HEK293 (cell line): ENCODE measurements at regions not wholly inside any gene's neighbourhood (a gene's known extent, or its start where the extent isn't known, plus 50 kb on each side); places are given as distances from the start of the nearest gene placed in this dataset.

Experiments
- RBAK ChIP-seq: fragments of 450-650 bp; formaldehyde crosslinking; IDR thresholded peaks from 2 replicates; pipeline ENCODE4 v1.5.1; 2016; ENCODE audit warnings: missing biosample characterization, missing genetic modification characterization
- ZNF639 ChIP-seq: fragments of 450-650 bp; formaldehyde crosslinking; IDR thresholded peaks from 2 replicates; pipeline ENCODE4 v1.5.1; 2016; ENCODE audit warnings: missing biosample characterization, missing genetic modification characterization

GRCh38 chr6:126147291-126147815 is 161.0 kb downstream of the TRMT11 start:
- TF ChIP-seq ZNF639 (tag by site-specific recombination) (no peak), RBAK (tag by site-specific recombination) (no peak)
